AG09319 (cell line): ENCODE measurements at regions not wholly inside any gene's neighbourhood (a gene's known extent, or its start where the extent isn't known, plus 50 kb on each side); places are given as distances from the start of the nearest gene placed in this dataset.

Experiments
- DNase-seq: peaks from one replicate; pipeline ENCODE4 v3.0.0-alpha.2; 2010; ENCODE audit warnings: low read depth; ENCODE audit errors: extremely low read depth
- CTCF ChIP-seq: IDR thresholded peaks from 2 replicates; pipeline ENCODE4 v1.5.1; 2011; ENCODE audit warnings: low read depth, mild to moderate bottlenecking, inconsistent platforms, low read length, moderate library complexity

- no peak for DNase-seq
- no peak for TF ChIP-seq CTCF
Observed at GRCh38 chr18:37653618-37654017, 88.0 kb upstream of the CELF4 start.

- TF ChIP-seq CTCF = no peak
- no peak for DNase-seq
Observed at GRCh38 chr18:37649930-37650329, 84.3 kb upstream of the CELF4 start.

GRCh38 chr18:37649416-37649815 lies 83.8 kb upstream of the CELF4 start:
- no peak for TF ChIP-seq CTCF
- no peak for DNase-seq

- DNase-seq = no peak
- no peak for TF ChIP-seq CTCF
Observed at GRCh38 chr18:37641573-37641972, 76.0 kb upstream of the CELF4 start.

GRCh38 chr18:37640504-37640903 lies 74.9 kb upstream of the CELF4 start:
- no peak for DNase-seq
- TF ChIP-seq CTCF = no peak

- no peak for TF ChIP-seq CTCF
- DNase-seq = no peak
Observed at GRCh38 chr18:37639846-37640245, 74.2 kb upstream of the CELF4 start.

- no peak for TF ChIP-seq CTCF
- DNase-seq = no peak
Observed at GRCh38 chr18:37637478-37637850, 71.9 kb upstream of the CELF4 start.
